Upper lobe of left lung (tissue), 4 donors: ENCODE measurements at regions not wholly inside any gene's neighbourhood (a gene's known extent, or its start where the extent isn't known, plus 50 kb on each side); places are given as distances from the start of the nearest gene placed in this dataset.

ENCODE experiments used
- CTCF ChIP-seq, 6 experiments: fragments of 450-650 bp in 4 of 6; fragments of 200-600 bp in 2 of 6; sonication (generic) in 2 of 6; IDR thresholded peaks; one replicate each; pipeline ENCODE4 v1.5.1; 2016 to 2019; ENCODE audit warnings: antibody characterized with exemption in 6 of 6
- EP300 ChIP-seq, 4 donors: sonication (generic); formaldehyde crosslinking; IDR thresholded peaks; one replicate each; pipeline ENCODE4 v1.5.1; 2017; ENCODE audit warnings: antibody characterized with exemption in 4 of 4, control low read depth in 2 of 4

DNA sequence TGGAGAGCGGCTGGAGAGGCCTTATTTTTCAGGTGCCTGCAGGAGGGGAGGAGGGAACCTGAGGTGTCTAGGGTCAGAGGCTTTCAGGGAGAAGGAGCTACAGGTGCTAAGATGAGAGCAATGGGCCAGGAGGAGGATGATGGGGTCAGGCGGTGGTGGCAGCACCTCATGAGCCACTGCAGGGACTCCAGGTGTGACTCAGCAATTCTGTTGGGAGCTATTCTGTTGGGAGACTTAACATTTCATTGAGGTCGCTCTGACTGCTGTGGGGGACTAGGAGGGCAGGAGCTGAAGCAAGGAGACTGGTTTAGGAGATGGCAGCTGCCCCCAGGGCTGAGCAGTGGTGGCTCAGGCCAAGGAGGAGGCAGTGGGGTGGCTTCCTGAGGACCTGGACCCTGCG is 65.0 kb downstream of the CLDN34 start:
- TF ChIP-seq CTCF (IDR thresholded peaks at IDR 0.05) (no peak), EP300 (IDR thresholded peaks at IDR 0.05) (no peak)
